ENCODE measurements at regions not wholly inside any gene's neighbourhood (a gene's known extent, or its start where the extent isn't known, plus 50 kb on each side); places are given as distances from the start of the nearest gene placed in this dataset.

- POLR2A ChIA-PET: no interaction called here
- H2AFZ ChIP-seq (ENCODE audit: low read depth, low read length): no peak overlapping the region
- BruUV-seq (replicated peaks): no TSS peak
- no peak overlapping the region for H3K9ac ChIP-seq (replicated peaks; ENCODE audit: extremely low read depth, insufficient read depth, low read length)
- DNase-seq (ENCODE audit: low read depth, low spot score) (no peak), FAIRE-seq (no peak)
- no peak overlapping the region for H3K4me2 ChIP-seq (ENCODE audit: insufficient read depth, low read length)
- dilution Hi-C loops (cut with MboI; ENCODE audit: extremely low pct_ligation_motif_present, low sequenced_read_pairs): no loop called here
- no peaks in the 10 kb centered on the region for H3K4me1 ChIP-seq (ENCODE audit: control insufficient read depth, extremely low read depth, insufficient read depth, low read length)
- no peaks in the 10 kb centered on the region for H3K27me3 ChIP-seq (ENCODE audit: control insufficient read depth in 2 of 2, insufficient read depth in 2 of 2, low read length in 2 of 2)
- TF ChIP-seq CTCF (IDR thresholded peaks at IDR 0.05; ENCODE audit: extremely low read depth in 1 of 2, insufficient read depth in 1 of 2, low read depth in 1 of 2, low read length in 2 of 2): no peak
- no peak for TF ChIP-seq JUN (IDR thresholded peaks at IDR 0.05; ENCODE audit: borderline replicate concordance, insufficient read depth, insufficient read length, low read depth)
- no peak for TF ChIP-seq POLR2AphosphoS5 (IDR thresholded peaks at IDR 0.05; ENCODE audit: insufficient read depth, low read depth, low read length)
- no peak for TF ChIP-seq MYC (IDR thresholded peaks at IDR 0.05; ENCODE audit: low read depth, low read length)
- no peak for TF ChIP-seq MAX (IDR thresholded peaks at IDR 0.05; ENCODE audit: insufficient read depth, insufficient read length)
- TF ChIP-seq EZH2 (IDR thresholded peaks at IDR 0.05; ENCODE audit: borderline replicate concordance, low read depth, low read length, severe bottlenecking): no peak
- TF ChIP-seq GATA2 (IDR thresholded peaks at IDR 0.05; ENCODE audit: insufficient read depth, insufficient read length, low read depth, low read length): no peak
- no peak for TF ChIP-seq POLR2A (IDR thresholded peaks at IDR 0.05; ENCODE audit: low read depth, low read length)
- no peak for TF ChIP-seq FOS (IDR thresholded peaks at IDR 0.05; ENCODE audit: borderline replicate concordance, insufficient read depth, low read length)
- intact Hi-C loops (cut with micrococcal nuclease): no loop called here
- H3K27ac ChIP-seq (ENCODE audit: insufficient read depth, low read depth, low read length): no peak overlapping the region
- H3K9me3 ChIP-seq (replicated peaks; ENCODE audit: control insufficient read depth, insufficient read depth, low read length): peaks cover 11% of the 10 kb centered on the region
- H3K4me3 ChIP-seq (replicated peaks in 1 of 3; ENCODE audit: insufficient read depth in 1 of 3, low read depth in 1 of 3, low read length in 3 of 3): no peak overlapping the region
- CTCF ChIA-PET: no interaction called here
- no peaks in the 10 kb centered on the region for H3K36me3 ChIP-seq (ENCODE audit: control insufficient read depth in 2 of 2, extremely low read depth in 1 of 2, insufficient read depth in 2 of 2, low read length in 2 of 2)
- no peaks in the 10 kb centered on the region for H3K79me2 ChIP-seq (ENCODE audit: control insufficient read depth, insufficient read depth, low read length)
- no peaks in the 10 kb centered on the region for H4K20me1 ChIP-seq (replicated peaks; ENCODE audit: control insufficient read depth, extremely low read depth, insufficient read depth, low read length)
- H3K9me1 ChIP-seq (replicated peaks; ENCODE audit: control insufficient read depth, extremely low read depth, insufficient read depth, low read length): no peaks in the 10 kb centered on the region
These were observed 179.3 kb upstream of the UBE3A start for GRCh38 chr15:25618161-25618560.
